Testis (tissue), 2 donors: ENCODE measurements at regions not wholly inside any gene's neighbourhood (a gene's known extent, or its start where the extent isn't known, plus 50 kb on each side); places are given as distances from the start of the nearest gene placed in this dataset.

ENCODE experiments used
- CTCF ChIP-seq, 3 experiments: fragments of 450-650 bp in 2 of 3; fragments of 200-600 bp in 1 of 3; sonication (generic) in 1 of 3; IDR thresholded peaks; one replicate each; pipeline ENCODE4 v1.5.1; 2016 to 2019; ENCODE audit warnings: antibody characterized with exemption in 3 of 3, mild to moderate bottlenecking in 2 of 3, moderate library complexity in 1 of 3
- POLR2A ChIP-seq: fragments of 450-650 bp; IDR thresholded peaks from one replicate; pipeline ENCODE4 v1.6.1; 2017; ENCODE audit warnings: antibody characterized with exemption, mild to moderate bottlenecking, moderate library complexity

GRCh38 chr1:24251501-24251900 lies 64.4 kb upstream of the IFNLR1 start:
- TF ChIP-seq CTCF (IDR thresholded peaks at IDR 0.05) (no peak), POLR2A (no peak)
